Mucosa of stomach (tissue), 1 donor: ENCODE measurements at regions not wholly inside any gene's neighbourhood (a gene's known extent, or its start where the extent isn't known, plus 50 kb on each side); places are given as distances from the start of the nearest gene placed in this dataset.

Experiments
- H3K27me3 ChIP-seq: one replicate; pipeline ENCODE4 v1.7.0; 2013; ENCODE audit warnings: mild to moderate bottlenecking, low read length; ENCODE audit not compliant: control insufficient read depth, insufficient read depth
- H3K36me3 ChIP-seq: one replicate; pipeline ENCODE4 v1.7.0; 2013; ENCODE audit warnings: low read length; ENCODE audit not compliant: control insufficient read depth, insufficient read depth
- H3K4me1 ChIP-seq: one replicate; pipeline ENCODE4 v1.7.0; 2013; ENCODE audit warnings: mild to moderate bottlenecking, low read length; ENCODE audit not compliant: control insufficient read depth, insufficient read depth
- H3K4me3 ChIP-seq: one replicate; pipeline ENCODE4 v1.7.0; 2013; ENCODE audit warnings: low read length
- H3K9ac ChIP-seq: one replicate; pipeline ENCODE4 v1.7.0; 2013; ENCODE audit warnings: mild to moderate bottlenecking, low read length, moderate library complexity
- H3K9me3 ChIP-seq: one replicate; pipeline ENCODE4 v1.7.0; 2013; ENCODE audit warnings: mild to moderate bottlenecking, low read length, moderate library complexity; ENCODE audit not compliant: control insufficient read depth
- donor health status: Pancreatic carcinoma.

- H3K4me3 ChIP-seq = no peak overlapping the region
- no peaks in the 10 kb centered on the region for H3K36me3 ChIP-seq
- H3K27me3 ChIP-seq = no peaks in the 10 kb centered on the region
- H3K9ac ChIP-seq = no peak overlapping the region
- no peaks in the 10 kb centered on the region for H3K4me1 ChIP-seq
- no peaks in the 10 kb centered on the region for H3K9me3 ChIP-seq
These were observed 987.3 kb downstream of the BRD1 start for GRCh38 chr22:48840112-48840949.

DNA sequence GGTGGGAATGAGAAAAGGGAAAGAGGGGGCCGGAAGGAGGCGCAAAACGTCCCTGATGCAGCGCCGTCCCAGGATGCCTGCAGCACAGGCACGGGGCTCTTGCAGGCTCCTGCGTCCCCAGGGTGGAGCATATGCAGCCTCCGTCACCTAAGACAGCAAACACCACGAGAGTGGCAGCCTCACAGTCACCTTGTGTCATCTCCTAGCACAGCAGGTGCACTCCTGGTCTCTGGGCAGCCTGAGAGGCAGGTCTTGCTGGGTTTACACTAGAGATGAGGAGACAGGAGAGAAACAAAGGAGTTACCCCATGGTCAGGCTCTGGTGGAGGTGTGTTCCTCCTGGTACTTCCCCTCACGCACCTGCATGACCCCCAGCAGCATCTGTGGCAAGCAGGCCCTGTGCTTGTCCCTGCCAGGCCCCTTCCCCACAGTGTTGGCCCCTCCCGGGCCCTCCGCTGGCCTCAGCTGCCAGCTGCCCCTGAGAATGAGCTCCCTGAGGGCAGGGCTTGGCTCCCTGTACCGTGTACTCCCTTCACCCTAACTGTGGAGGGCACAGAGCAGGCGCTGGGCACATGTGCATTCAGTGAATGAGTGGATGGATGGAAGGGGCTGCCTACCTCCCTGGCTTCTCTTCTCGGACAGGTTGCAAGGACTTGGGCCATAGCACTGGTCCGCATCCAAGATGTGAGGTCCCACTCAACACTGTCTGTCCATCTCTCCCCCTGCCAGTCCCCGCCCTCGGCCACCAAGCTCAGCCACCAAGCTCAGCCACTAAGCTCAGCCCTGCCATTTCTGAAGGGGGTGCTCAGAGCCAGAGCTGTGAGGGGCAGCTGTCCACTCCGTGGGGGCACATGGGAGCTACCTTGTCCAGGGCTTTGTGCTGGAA, 988.6 kb downstream of the BRD1 start:
- H3K9ac ChIP-seq = no peak overlapping the region
- H3K27me3 ChIP-seq = no peaks in the 10 kb centered on the region
- H3K4me1 ChIP-seq = no peaks in the 10 kb centered on the region
- no peaks in the 10 kb centered on the region for H3K9me3 ChIP-seq
- H3K36me3 ChIP-seq = no peaks in the 10 kb centered on the region
- no peak overlapping the region for H3K4me3 ChIP-seq

DNA sequence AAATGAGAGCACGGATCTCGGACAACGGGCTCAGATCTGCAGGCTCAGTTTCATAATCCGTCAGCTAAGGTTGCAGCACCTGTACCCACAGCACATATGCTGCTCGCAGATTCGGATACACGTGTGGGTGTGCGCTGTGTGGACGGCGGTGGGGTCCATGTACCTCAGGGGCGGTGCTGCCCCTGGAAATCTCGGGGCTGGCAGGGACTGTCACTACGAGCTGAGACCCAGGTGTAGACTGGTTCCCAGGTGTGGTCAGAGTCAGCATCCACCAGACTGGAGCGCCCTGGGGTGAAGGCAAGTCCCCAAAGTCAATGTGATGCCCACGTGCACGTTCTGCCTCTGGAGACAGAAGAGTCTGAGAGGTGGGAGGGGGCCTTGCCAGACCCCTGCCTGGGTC, 989.3 kb downstream of the BRD1 start:
- no peak overlapping the region for H3K9ac ChIP-seq
- H3K4me1 ChIP-seq = no peaks in the 10 kb centered on the region
- H3K36me3 ChIP-seq = no peaks in the 10 kb centered on the region
- no peaks in the 10 kb centered on the region for H3K9me3 ChIP-seq
- no peak overlapping the region for H3K4me3 ChIP-seq
- H3K27me3 ChIP-seq = no peaks in the 10 kb centered on the region

DNA sequence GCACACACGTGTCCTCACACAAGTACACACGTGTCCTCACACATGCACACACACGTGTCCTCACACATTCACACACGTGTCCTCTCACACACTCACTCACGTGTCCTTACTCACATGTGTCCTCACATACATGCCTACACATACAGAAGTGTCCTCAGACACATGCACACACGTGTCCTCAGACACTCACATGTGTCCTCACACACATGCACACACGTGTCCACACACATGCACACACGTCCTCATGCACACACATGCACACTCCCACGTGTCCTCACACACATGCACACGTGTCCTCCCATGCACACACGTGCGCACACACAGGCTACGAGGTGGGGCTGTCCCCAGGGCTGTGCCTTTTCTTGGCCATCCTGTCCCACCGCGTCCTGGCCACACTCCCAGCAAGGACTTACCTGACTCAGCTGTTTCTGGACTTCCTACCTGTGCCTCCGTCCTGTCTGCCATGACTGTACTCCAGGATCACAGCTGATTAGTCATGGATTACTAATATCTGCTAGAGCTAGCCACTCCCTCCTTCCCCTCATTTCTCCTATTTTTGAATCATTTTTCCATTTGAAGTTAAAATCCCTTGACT, 990.2 kb downstream of the BRD1 start:
- Histone ChIP-seq H3K4me1 (no peaks in the 10 kb centered on the region), H3K36me3 (no peaks in the 10 kb centered on the region), H3K4me3 (no peak overlapping the region), H3K27me3 (no peaks in the 10 kb centered on the region), H3K9ac (no peak overlapping the region), H3K9me3 (no peaks in the 10 kb centered on the region)

GRCh38 chr22:48836673-48837340, 990.9 kb downstream of the BRD1 start:
- no peaks in the 10 kb centered on the region for H3K9me3 ChIP-seq
- H3K4me3 ChIP-seq = no peak overlapping the region
- no peaks in the 10 kb centered on the region for H3K27me3 ChIP-seq
- no peak overlapping the region for H3K9ac ChIP-seq
- H3K36me3 ChIP-seq = no peaks in the 10 kb centered on the region
- H3K4me1 ChIP-seq = no peaks in the 10 kb centered on the region

GRCh38 chr22:48835857-48836672, 991.6 kb downstream of the BRD1 start:
- Histone ChIP-seq H3K27me3 (no peaks in the 10 kb centered on the region), H3K9ac (no peak overlapping the region), H3K9me3 (no peaks in the 10 kb centered on the region), H3K4me1 (no peaks in the 10 kb centered on the region), H3K36me3 (no peaks in the 10 kb centered on the region), H3K4me3 (no peak overlapping the region)

GRCh38 chr22:48835364-48835763, 992.3 kb downstream of the BRD1 start:
- Histone ChIP-seq H3K27me3 (no peaks in the 10 kb centered on the region), H3K36me3 (no peaks in the 10 kb centered on the region), H3K4me1 (no peaks in the 10 kb centered on the region), H3K4me3 (no peak overlapping the region), H3K9ac (no peak overlapping the region), H3K9me3 (no peaks in the 10 kb centered on the region)

- Histone ChIP-seq H3K9ac (no peak overlapping the region), H3K27me3 (no peaks in the 10 kb centered on the region), H3K4me3 (no peak overlapping the region), H3K9me3 (no peaks in the 10 kb centered on the region), H3K4me1 (no peaks in the 10 kb centered on the region), H3K36me3 (no peaks in the 10 kb centered on the region)
These were observed 993.3 kb downstream of the BRD1 start for GRCh38 chr22:48834404-48834803.

DNA sequence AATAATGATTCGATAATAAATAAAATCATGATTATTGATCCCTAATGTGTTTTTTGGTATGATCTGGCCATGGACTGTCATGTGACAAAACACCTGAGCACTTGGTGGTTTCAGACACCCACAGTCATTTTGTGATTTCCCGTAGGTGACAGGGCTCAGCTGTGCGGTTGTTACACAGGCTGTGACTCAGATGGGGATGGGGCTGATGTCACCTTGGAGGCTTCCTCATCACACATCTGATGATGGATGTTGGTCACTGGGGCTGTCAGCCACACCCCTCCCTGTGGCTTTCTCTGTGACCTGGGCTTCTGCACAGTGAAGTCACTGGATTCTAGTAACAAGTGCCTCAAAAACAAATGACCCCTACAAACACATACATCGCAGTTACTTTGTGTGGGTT, 995.1 kb downstream of the BRD1 start:
- no peaks in the 10 kb centered on the region for H3K4me1 ChIP-seq
- H3K27me3 ChIP-seq = peaks cover 4% of the 10 kb centered on the region
- H3K9ac ChIP-seq = no peak overlapping the region
- H3K9me3 ChIP-seq = no peaks in the 10 kb centered on the region
- no peak overlapping the region for H3K4me3 ChIP-seq
- no peaks in the 10 kb centered on the region for H3K36me3 ChIP-seq

GRCh38 chr22:48829908-48830307, 997.8 kb downstream of the BRD1 start:
- no peaks in the 10 kb centered on the region for H3K36me3 ChIP-seq
- H3K27me3 ChIP-seq = peaks cover 11% of the 10 kb centered on the region
- H3K9me3 ChIP-seq = no peaks in the 10 kb centered on the region
- H3K4me1 ChIP-seq = no peaks in the 10 kb centered on the region
- H3K9ac ChIP-seq = no peak overlapping the region
- no peak overlapping the region for H3K4me3 ChIP-seq

DNA sequence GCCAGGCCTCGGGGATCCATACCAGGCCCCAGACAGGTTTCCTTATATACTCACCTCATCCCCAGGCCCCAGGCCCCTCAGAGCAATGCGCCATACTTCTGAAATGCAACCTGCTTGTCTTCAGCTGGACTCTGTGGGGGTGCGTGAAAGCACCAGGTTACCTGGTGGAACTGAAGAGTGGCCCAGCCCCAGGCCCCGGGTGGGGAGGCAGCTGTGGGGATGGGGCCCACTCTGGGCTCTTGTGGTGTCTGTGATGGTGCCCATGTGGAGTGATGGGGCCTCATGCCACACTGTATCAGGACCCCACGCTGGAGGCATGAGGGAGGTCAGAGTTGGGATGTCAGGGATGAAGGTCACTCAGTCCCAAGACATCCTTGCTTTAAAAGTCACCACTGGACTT, 999.0 kb downstream of the BRD1 start:
- peaks cover 11% of the 10 kb centered on the region for H3K27me3 ChIP-seq
- no peak overlapping the region for H3K9ac ChIP-seq
- H3K36me3 ChIP-seq = no peaks in the 10 kb centered on the region
- no peaks in the 10 kb centered on the region for H3K9me3 ChIP-seq
- H3K4me3 ChIP-seq = no peak overlapping the region
- H3K4me1 ChIP-seq = no peaks in the 10 kb centered on the region
